Neutrophil (primary cell): ENCODE measurements at regions not wholly inside any gene's neighbourhood (a gene's known extent, or its start where the extent isn't known, plus 50 kb on each side); places are given as distances from the start of the nearest gene placed in this dataset.
"Not testable (repeated sequence)": the region's sequence is repeated elsewhere in the genome, so short reads cannot be mapped to it uniquely, and the experiment has no call there.

Experiments used
- H3K27ac ChIP-seq: fragments of 200-600 bp; sonication (generic); 2 replicates; pipeline ENCODE4 v1.5.1; 2016; ENCODE audit warnings: mild to moderate bottlenecking, moderate library complexity
- H3K27me3 ChIP-seq: fragments of 200-600 bp; sonication (generic); 2 replicates; pipeline ENCODE4 v1.6.0; 2016; ENCODE audit warnings: mild to moderate bottlenecking
- H3K36me3 ChIP-seq: fragments of 200-600 bp; sonication (generic); 2 replicates; pipeline ENCODE4 v1.5.1; 2017
- H3K4me1 ChIP-seq, 2 experiments: fragments of 200-600 bp in 1 of 2; sonication (generic) in 1 of 2; 1 replicate in 1 of 2; 2 replicates in 1 of 2; pipeline versions ENCODE4 v1.5.1 to v1.6.1; 2013 to 2016; ENCODE audit warnings: low read depth in 1 of 2, low read length in 1 of 2, mild to moderate bottlenecking in 1 of 2, moderate library complexity in 1 of 2; ENCODE audit not compliant: control insufficient read depth in 1 of 2, insufficient read depth in 1 of 2
- H3K4me3 ChIP-seq, 2 experiments: fragments of 200-600 bp in 1 of 2; sonication (generic) in 1 of 2; 1 replicate in 1 of 2; 2 replicates in 1 of 2; pipeline ENCODE4 v1.5.1; 2013 to 2016; ENCODE audit warnings: low read depth in 1 of 2, low read length in 1 of 2, mild to moderate bottlenecking in 1 of 2, moderate library complexity in 1 of 2
- H3K9me3 ChIP-seq: fragments of 200-600 bp; sonication (generic); 2 replicates; pipeline ENCODE4 v1.5.1; 2016
- CTCF ChIP-seq: fragments of 200-600 bp; sonication (generic); IDR thresholded peaks from 2 replicates; pipeline ENCODE4 v1.5.1; 2016; ENCODE audit warnings: antibody characterized with exemption

- no peak overlapping the region for H3K4me3 ChIP-seq
- no peak overlapping the region for H3K27ac ChIP-seq
- no peaks in the 10 kb centered on the region for H3K9me3 ChIP-seq
- H3K4me1 ChIP-seq = no peaks in the 10 kb centered on the region
- H3K36me3 ChIP-seq = no peaks in the 10 kb centered on the region
- no peaks in the 10 kb centered on the region for H3K27me3 ChIP-seq
- TF ChIP-seq CTCF = no peak
Observed at GRCh38 chr3:34073961-34074360, 275.5 kb downstream of the PDCD6IP start.

GRCh38 chr3:34075975-34076374 lies 277.5 kb downstream of the PDCD6IP start:
- H3K9me3 ChIP-seq = no peaks in the 10 kb centered on the region
- no peaks in the 10 kb centered on the region for H3K36me3 ChIP-seq
- no peak overlapping the region for H3K4me3 ChIP-seq
- TF ChIP-seq CTCF = no peak
- H3K27ac ChIP-seq = no peak overlapping the region
- H3K27me3 ChIP-seq = no peaks in the 10 kb centered on the region
- no peaks in the 10 kb centered on the region for H3K4me1 ChIP-seq

- Histone ChIP-seq H3K27me3 (no peaks in the 10 kb centered on the region), H3K4me3 (no peak overlapping the region), H3K27ac (no peak overlapping the region), H3K9me3 (no peaks in the 10 kb centered on the region), H3K36me3 (no peaks in the 10 kb centered on the region), H3K4me1 (no peaks in the 10 kb centered on the region)
- TF ChIP-seq CTCF = no peak
Observed at GRCh38 chr3:34077417-34078195, 279.2 kb downstream of the PDCD6IP start.

- Histone ChIP-seq H3K27ac (no peak overlapping the region), H3K27me3 (no peaks in the 10 kb centered on the region), H3K4me3 (no peak overlapping the region), H3K9me3 (no peaks in the 10 kb centered on the region), H3K36me3 (no peaks in the 10 kb centered on the region), H3K4me1 (no peaks in the 10 kb centered on the region)
- TF ChIP-seq CTCF = no peak
Observed at GRCh38 chr3:34078418-34078817, 280.0 kb downstream of the PDCD6IP start.

- H3K27ac ChIP-seq, H3K4me1 ChIP-seq, H3K27me3 ChIP-seq, H3K36me3 ChIP-seq, H3K9me3 ChIP-seq, H3K4me3 ChIP-seq: not testable (repeated sequence)
Observed at GRCh38 chr3:34079849-34080248, 281.4 kb downstream of the PDCD6IP start.

GRCh38 chr3:34090379-34090778 lies 291.9 kb downstream of the PDCD6IP start:
- not testable (repeated sequence) for H3K9me3 ChIP-seq, H3K36me3 ChIP-seq, H3K27me3 ChIP-seq, H3K4me1 ChIP-seq, H3K4me3 ChIP-seq, H3K27ac ChIP-seq
